ENCODE measurements at regions not wholly inside any gene's neighbourhood (a gene's known extent, or its start where the extent isn't known, plus 50 kb on each side); places are given as distances from the start of the nearest gene placed in this dataset.

DNA sequence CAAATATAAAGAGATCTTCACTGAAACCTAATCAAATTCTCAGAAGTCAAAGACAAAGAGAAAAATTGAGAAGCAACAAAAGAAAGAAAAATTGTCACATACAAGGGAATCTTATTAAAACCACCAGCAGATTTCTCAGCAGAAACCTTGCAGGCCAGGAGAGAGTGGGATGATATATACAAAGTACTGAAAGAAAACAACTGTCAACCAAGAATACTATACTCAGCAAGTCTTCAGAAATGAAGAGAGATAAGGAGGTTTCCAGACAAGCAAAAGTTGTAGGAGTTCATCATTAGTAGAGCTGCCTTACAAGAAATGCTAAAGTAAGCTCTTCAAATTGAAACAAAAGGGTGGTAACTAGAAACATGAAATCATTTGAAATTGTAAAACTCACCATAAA lies 345.6 kb downstream of the MAFB start:
- TF ChIP-seq POLR2A (IDR thresholded peaks at IDR 0.05): no peak
- TF ChIP-seq, protein P1, sequence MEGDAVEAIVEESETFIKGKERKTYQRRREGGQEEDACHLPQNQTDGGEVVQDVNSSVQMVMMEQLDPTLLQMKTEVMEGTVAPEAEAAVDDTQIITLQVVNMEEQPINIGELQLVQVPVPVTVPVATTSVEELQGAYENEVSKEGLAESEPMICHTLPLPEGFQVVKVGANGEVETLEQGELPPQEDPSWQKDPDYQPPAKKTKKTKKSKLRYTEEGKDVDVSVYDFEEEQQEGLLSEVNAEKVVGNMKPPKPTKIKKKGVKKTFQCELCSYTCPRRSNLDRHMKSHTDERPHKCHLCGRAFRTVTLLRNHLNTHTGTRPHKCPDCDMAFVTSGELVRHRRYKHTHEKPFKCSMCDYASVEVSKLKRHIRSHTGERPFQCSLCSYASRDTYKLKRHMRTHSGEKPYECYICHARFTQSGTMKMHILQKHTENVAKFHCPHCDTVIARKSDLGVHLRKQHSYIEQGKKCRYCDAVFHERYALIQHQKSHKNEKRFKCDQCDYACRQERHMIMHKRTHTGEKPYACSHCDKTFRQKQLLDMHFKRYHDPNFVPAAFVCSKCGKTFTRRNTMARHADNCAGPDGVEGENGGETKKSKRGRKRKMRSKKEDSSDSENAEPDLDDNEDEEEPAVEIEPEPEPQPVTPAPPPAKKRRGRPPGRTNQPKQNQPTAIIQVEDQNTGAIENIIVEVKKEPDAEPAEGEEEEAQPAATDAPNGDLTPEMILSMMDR (IDR thresholded peaks at IDR 0.05): no peak

All from tibial nerve (tissue), 3 donors.